ENCODE measurements at regions not wholly inside any gene's neighbourhood (a gene's known extent, or its start where the extent isn't known, plus 50 kb on each side); places are given as distances from the start of the nearest gene placed in this dataset.

GRCh38 chr18:23316316-23316715, 136.8 kb upstream of the RIOK3 start:
- 45% methylated on average over 2 of the region's 2 CpGs for WGBS (ENCODE audit: insufficient coverage, low coverage, missing lambda C conversion rate)
- no peak overlapping the region for H3K9ac ChIP-seq (ENCODE audit: insufficient read depth in 1 of 2, low read depth in 2 of 2, low read length in 2 of 2)
- H3K27ac ChIP-seq (ENCODE audit: extremely low read depth, low read depth, low read length): no peak overlapping the region
- H3K27me3 ChIP-seq (ENCODE audit: control insufficient read depth in 2 of 2, insufficient read depth in 2 of 2, low read length in 2 of 2): no peaks in the 10 kb centered on the region
- in situ Hi-C loops (cut with MboI): no loop called here
- no peak for FAIRE-seq
- H2AFZ ChIP-seq (ENCODE audit: low read depth, low read length): no peak overlapping the region
- peaks cover 0 to 3% of the 10 kb centered on the region in 2 experiments; a peak in 1 of 5 replicates for H3K4me1 ChIP-seq (replicated peaks in 1 of 2; ENCODE audit: control insufficient read depth in 2 of 2, insufficient read depth in 2 of 2, low read length in 2 of 2)
- DNase-seq (ENCODE audit: extremely low read depth in 1 of 4, low spot score in 3 of 4): no peak
- no peaks in the 10 kb centered on the region for H3K79me2 ChIP-seq (ENCODE audit: control insufficient read depth, insufficient read depth, low read length)
- intact Hi-C loops (cut with micrococcal nuclease): no loop called here
- no TSS peak for BruUV-seq (replicated peaks)
- no peaks in the 10 kb centered on the region for H3K36me3 ChIP-seq (ENCODE audit: control insufficient read depth, insufficient read depth, low read length)
- H3K4me3 ChIP-seq: no peak overlapping the region
- no peak overlapping the region for H3K4me2 ChIP-seq (ENCODE audit: insufficient read depth, low read length)
- ChIA-PET CTCF (ENCODE audit: low intra/inter-chr PET ratio) (no interaction called here), POLR2A (no interaction called here)
- H4K20me1 ChIP-seq (replicated peaks; ENCODE audit: control insufficient read depth, insufficient read depth, low read length): no peaks in the 10 kb centered on the region
- no peak for ATAC-seq
- H3K9me1 ChIP-seq (ENCODE audit: control insufficient read depth, insufficient read depth, low read length): no peaks in the 10 kb centered on the region
- no peaks in the 10 kb centered on the region for H3K9me3 ChIP-seq (replicated peaks; ENCODE audit: control insufficient read depth, insufficient read depth, low read depth, low read length)
- TF ChIP-seq EGR1 (conservative IDR thresholded peaks at IDR 0.05) (no peak), NR2C1 (IDR thresholded peaks at IDR 0.05) (no peak), NR2C1 (tag; IDR thresholded peaks at IDR 0.05) (no peak), ZNF146 (CRISPR knock-in tag; IDR thresholded peaks at IDR 0.05; ENCODE audit: unreplicated experiment) (no peak), ATF7 (IDR thresholded peaks at IDR 0.05) (no peak), CXXC5 (CRISPR knock-in tag; IDR thresholded peaks at IDR 0.05) (no peak), ARID3A (IDR thresholded peaks at IDR 0.05; ENCODE audit: borderline replicate concordance, low read depth, low read length) (no peak), HSF4 (CRISPR knock-in tag; IDR thresholded peaks at IDR 0.05; ENCODE audit: borderline replicate concordance) (no peak), USF2 (CRISPR knock-in tag; IDR thresholded peaks at IDR 0.05) (no peak), TGIF2 (CRISPR knock-in tag; IDR thresholded peaks at IDR 0.05) (no peak), CBFA2T2 (conservative IDR thresholded peaks at IDR 0.05) (no peak), MCM2 (IDR thresholded peaks at IDR 0.05; ENCODE audit: low read depth) (no peak), HCFC1 (IDR thresholded peaks at IDR 0.05; ENCODE audit: low read depth, low read length) (no peak), USF1 (CRISPR knock-in tag; IDR thresholded peaks at IDR 0.05) (no peak), ZFP91 (CRISPR knock-in tag; IDR thresholded peaks at IDR 0.05) (no peak), NONO (IDR thresholded peaks at IDR 0.05; ENCODE audit: low read depth in 2 of 2, low read length in 1 of 2) (no peak), CLOCK (CRISPR knock-in tag; IDR thresholded peaks at IDR 0.05; ENCODE audit: borderline replicate concordance) (no peak)

All from K562 (cell line).